Heart left ventricle (tissue), 13 donors: ENCODE measurements at regions not wholly inside any gene's neighbourhood (a gene's known extent, or its start where the extent isn't known, plus 50 kb on each side); places are given as distances from the start of the nearest gene placed in this dataset.

Source experiments
- POLR2A ChIP-seq, 2 donors: fragments of 450-650 bp; IDR thresholded peaks; one replicate each; pipeline ENCODE4 v1.6.1; 2017; ENCODE audit warnings: antibody characterized with exemption in 2 of 2, mild to moderate bottlenecking in 2 of 2, moderate library complexity in 2 of 2
- TF ChIP-seq, protein P1 (sequence below), 12 donors: fragments of 200-600 bp; sonication (generic) in 4 of 12; IDR thresholded peaks; one replicate each; pipeline versions ENCODE4 v1.5.0 to v1.8.0; 2018 to 2022; ENCODE audit warnings: antibody characterized with exemption in 12 of 12, mild to moderate bottlenecking in 5 of 12
- donor health status: ischemic (EF 13 %, LVEDD 7.1; RV severe dilation, severe dysfunction).
- donor health status: DM: no; HTN: yes; CAD: no.
- donor health status: DM: no; HTN: no; CAD: no.
- donor health status: ischemic (EF 25% LVEDD 6.9; RV normal size, moderate dysfunction).
- donor health status: ischemic (EF 25% LVEDD 5.7; RV mildly dilated, moderate dysfunction).
- donor health status: ischemic (EF 35%, LVEDD 5.7; RV mildly dilated, moderate dysfunction).
- donor health status: nonischemic (EF 11% LVEDD 7.7; RV severe dilation, severe dysfunction).
- donor health status: DM: yes; HTN: yes; CAD: no.
- donor health status: PGD.
- donor health status: ischemic (EF 29% LVEDD 5.4; RV normal size, mild dysfunction).
- donor health status: nonischemic (EF 23%, LVEDD 6.1; RV moderate dilation, normal function).

DNA sequence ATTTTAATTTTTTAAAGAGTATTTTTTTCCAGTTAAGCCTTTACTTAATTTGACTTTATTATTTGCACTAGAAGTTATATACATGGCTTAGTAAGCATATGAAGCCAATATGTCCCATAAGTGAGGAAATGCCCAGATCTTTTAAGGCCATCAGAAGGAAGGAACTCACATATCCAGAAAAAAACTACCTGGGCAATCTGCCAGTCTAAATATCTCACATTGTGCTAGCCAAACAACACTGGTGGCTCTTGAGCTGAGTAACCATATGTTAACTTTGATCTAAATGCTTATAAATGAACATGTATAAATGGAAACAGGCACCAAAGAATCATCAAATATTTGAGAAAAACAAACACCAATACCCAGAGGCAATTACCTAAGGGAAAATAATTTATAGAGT lies 138.6 kb upstream of the APOOL start:
- TF ChIP-seq, protein P1, sequence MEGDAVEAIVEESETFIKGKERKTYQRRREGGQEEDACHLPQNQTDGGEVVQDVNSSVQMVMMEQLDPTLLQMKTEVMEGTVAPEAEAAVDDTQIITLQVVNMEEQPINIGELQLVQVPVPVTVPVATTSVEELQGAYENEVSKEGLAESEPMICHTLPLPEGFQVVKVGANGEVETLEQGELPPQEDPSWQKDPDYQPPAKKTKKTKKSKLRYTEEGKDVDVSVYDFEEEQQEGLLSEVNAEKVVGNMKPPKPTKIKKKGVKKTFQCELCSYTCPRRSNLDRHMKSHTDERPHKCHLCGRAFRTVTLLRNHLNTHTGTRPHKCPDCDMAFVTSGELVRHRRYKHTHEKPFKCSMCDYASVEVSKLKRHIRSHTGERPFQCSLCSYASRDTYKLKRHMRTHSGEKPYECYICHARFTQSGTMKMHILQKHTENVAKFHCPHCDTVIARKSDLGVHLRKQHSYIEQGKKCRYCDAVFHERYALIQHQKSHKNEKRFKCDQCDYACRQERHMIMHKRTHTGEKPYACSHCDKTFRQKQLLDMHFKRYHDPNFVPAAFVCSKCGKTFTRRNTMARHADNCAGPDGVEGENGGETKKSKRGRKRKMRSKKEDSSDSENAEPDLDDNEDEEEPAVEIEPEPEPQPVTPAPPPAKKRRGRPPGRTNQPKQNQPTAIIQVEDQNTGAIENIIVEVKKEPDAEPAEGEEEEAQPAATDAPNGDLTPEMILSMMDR (IDR thresholded peaks at IDR 0.05): no peak
- TF ChIP-seq POLR2A (IDR thresholded peaks at IDR 0.05): no peak
